ENCODE measurements at regions not wholly inside any gene's neighbourhood (a gene's known extent, or its start where the extent isn't known, plus 50 kb on each side); places are given as distances from the start of the nearest gene placed in this dataset.

DNA sequence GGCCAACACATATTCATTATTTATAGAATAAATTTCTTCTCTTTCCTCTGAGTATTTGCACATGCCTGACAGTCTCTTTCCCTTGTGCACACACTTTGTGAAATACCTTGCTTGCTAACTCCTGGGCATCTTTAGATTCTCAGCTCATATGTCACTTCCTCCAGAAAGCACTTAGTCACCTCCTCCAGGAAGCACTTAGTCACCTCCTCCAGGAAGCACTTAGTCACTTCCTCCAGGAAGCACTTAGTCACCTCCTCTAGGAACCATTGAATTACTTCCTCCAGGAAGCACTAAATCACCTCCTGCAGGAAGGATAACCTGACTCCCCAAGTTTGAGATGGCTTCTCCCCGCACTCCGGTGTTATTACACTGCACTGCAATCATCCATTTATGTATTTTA is 462.5 kb upstream of the EEF2KMT start:
- DNase-seq (ENCODE audit: extremely low read depth, low read depth): no peak
- TF ChIP-seq, protein P1, sequence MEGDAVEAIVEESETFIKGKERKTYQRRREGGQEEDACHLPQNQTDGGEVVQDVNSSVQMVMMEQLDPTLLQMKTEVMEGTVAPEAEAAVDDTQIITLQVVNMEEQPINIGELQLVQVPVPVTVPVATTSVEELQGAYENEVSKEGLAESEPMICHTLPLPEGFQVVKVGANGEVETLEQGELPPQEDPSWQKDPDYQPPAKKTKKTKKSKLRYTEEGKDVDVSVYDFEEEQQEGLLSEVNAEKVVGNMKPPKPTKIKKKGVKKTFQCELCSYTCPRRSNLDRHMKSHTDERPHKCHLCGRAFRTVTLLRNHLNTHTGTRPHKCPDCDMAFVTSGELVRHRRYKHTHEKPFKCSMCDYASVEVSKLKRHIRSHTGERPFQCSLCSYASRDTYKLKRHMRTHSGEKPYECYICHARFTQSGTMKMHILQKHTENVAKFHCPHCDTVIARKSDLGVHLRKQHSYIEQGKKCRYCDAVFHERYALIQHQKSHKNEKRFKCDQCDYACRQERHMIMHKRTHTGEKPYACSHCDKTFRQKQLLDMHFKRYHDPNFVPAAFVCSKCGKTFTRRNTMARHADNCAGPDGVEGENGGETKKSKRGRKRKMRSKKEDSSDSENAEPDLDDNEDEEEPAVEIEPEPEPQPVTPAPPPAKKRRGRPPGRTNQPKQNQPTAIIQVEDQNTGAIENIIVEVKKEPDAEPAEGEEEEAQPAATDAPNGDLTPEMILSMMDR (IDR thresholded peaks at IDR 0.05; ENCODE audit: low read depth, low read length): no peak

DNA sequence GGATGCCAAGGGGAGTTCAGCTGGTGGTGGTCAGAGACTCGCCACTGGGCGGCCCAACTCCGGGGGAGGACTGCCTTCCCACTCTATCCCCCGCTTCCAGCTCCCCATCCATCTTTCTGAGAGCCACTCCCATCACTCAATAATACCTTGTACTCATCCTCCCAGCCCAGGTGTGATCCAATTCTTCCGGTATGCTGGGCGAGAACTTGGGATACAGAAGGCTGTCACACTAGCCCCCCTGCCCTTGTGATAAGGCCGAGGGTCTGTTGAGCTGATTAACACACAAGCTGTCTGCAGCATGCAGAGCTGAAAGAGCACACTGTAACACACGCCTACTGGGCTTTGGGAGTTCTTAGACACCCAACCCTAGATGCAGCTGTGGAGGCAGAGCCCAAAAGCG is 460.4 kb upstream of the EEF2KMT start:
- TF ChIP-seq, protein P1 (IDR thresholded peaks at IDR 0.05; ENCODE audit: low read depth, low read length): no peak
- no peak for DNase-seq (ENCODE audit: extremely low read depth, low read depth)

DNA sequence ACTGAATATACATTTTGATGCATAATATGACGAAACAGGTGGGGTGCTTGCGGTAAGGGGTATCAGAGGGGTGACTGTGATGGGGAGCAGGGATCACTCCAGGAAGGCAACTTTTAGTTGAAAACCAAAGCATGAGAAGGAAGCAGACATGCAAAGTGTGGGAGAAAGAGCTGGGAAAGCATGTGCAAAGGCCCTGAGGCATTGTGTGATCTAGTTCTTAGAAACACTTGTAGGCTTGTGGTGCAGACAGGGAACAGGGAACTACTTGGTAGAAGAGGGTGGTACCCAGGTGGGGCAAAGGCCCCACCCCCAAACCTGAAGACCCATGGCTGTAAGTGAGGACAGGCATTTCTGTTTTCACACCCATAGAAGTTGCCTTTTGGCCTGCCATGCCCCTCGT is 459.9 kb upstream of the EEF2KMT start:
- TF ChIP-seq, protein P1 (IDR thresholded peaks at IDR 0.05; ENCODE audit: low read depth, low read length): no peak

DNA sequence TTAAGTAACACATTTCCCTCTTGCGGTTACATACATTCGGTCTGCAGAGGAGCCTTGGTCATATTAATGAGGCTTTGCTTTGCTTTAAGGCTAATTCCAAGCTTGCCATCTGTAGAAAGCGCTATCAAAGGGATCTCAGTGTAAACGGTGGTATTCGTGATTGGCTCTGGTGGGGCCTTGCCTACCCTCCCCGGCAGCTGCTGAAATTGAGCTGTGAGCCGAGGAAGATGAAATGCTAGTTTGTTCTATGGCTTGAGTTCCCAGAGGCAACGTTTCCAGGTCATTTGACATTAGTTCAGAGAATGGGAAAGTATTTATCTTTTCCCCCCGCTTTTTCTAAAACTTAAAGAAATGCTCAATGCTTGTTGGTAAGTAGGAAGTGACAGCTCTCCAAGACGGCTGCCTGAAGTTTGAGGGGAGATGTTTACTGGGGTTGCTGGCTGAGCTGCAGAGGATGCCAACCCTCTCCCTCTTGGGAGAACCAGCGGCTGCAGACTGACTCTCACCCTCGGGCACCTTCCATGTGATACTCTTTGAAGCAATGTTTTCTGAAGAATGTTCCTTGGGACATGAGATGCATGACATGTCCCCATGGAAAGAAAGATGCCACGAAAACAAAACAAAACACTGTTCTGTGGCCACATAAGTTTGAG is 458.7 kb upstream of the EEF2KMT start:
- no peak for DNase-seq (ENCODE audit: extremely low read depth, low read depth)
- TF ChIP-seq, protein P1 (IDR thresholded peaks at IDR 0.05; ENCODE audit: low read depth, low read length): no peak

More for the DNA sequence above, 459.9 kb upstream of the EEF2KMT start:
- DNase-seq (ENCODE audit: extremely low read depth, low read depth): no peak

DNA sequence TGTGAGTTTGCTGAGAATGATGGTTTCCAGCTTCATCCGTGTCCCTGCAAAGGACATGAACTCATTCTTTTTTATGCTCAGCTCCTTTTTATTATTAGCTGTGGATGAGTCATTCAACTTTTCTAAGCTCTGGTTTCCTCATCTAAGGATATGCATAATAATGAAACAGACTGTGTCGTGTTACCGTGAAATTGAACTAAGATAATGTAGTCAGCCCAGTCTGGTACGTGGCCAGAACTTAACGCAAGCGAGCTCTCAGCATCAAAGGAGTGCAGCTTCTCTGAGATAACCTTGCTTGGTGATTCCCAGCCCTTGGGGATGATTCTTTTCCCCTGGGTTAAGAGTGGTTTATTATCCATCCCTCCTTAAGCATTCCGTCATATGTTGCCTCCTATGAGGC is 454.3 kb upstream of the EEF2KMT start:
- no peak for DNase-seq (ENCODE audit: extremely low read depth, low read depth)
- TF ChIP-seq, protein P1 (IDR thresholded peaks at IDR 0.05; ENCODE audit: low read depth, low read length): no peak

DNA sequence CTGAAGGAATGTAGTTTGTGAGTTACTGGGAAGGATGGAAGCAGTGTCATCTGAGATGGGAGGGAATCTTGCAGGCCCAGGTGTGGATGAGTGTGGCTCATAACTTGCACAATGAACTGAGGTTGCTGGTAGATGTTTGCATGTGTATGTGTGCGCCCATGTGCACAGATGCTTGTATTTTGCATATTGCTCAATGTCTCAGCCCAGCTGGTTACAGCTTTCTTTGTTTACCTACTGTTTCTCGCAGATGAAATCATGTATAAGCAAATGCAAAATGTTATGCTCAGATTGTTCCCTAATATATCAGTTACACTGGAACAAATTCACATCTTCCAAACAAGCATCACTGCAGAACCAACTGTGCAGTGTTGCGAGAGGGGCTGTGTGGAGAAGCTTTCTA is 452.2 kb upstream of the EEF2KMT start:
- DNase-seq (ENCODE audit: extremely low read depth, low read depth): no peak
- TF ChIP-seq, protein P1 (IDR thresholded peaks at IDR 0.05; ENCODE audit: low read depth, low read length): no peak

DNA sequence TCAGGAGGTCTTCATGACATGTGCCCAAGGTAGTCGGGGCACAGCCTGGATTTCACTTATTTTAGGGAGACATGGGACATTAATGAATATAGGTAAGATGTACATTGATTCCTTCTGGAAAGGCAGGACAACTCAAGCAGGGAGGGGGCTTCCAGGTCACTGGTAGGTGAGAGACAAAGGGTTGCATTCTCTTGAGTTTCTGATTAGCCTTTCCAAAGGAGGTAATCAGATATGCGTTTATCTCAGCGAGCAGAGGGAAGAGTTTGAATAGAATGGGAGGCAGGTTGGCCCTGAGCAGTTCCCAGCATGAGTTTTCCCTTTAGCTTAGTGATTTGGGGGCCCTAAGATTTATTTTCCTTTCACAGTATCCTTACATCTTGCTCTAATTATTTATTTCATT is 443.8 kb upstream of the EEF2KMT start:
- DNase-seq (ENCODE audit: extremely low read depth, low read depth): no peak
- TF ChIP-seq, protein P1 (IDR thresholded peaks at IDR 0.05; ENCODE audit: low read depth, low read length): no peak
